GM18858 (cell line): ENCODE measurements at regions not wholly inside any gene's neighbourhood (a gene's known extent, or its start where the extent isn't known, plus 50 kb on each side); places are given as distances from the start of the nearest gene placed in this dataset.
"Not testable (repeated sequence)": the region's sequence is repeated elsewhere in the genome, so short reads cannot be mapped to it uniquely, and the experiment has no call there.

Experiments used
- ATAC-seq: cut with Tn5 transposase; IDR thresholded peaks from one replicate; pipeline ENCODE4 v1.9.1; 2021; ENCODE audit not compliant: unreplicated experiment

- ATAC-seq: no peak
Observed at GRCh38 chr3:36656873-36657272, 107.5 kb downstream of the DCLK3 start.

DNA sequence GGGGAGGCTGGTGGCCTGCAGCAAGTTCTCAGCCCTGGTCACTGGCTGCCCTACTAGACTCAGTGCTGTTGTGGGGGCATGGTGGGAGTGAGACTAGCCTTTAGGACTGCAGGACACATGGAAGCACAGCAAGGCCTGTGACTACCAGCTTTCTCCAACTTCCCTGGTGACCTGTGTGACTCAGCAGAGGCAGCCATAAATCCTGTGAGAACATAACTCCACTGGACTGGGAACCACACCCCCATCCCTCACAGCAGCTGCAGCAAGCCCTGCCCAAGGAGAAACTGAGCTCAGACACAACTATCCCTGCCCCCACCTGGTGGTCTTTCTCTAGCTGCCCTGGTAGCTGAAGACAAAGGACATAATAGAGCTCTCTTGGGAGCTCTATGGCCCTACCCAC lies 111.3 kb downstream of the DCLK3 start:
- ATAC-seq: no peak

DNA sequence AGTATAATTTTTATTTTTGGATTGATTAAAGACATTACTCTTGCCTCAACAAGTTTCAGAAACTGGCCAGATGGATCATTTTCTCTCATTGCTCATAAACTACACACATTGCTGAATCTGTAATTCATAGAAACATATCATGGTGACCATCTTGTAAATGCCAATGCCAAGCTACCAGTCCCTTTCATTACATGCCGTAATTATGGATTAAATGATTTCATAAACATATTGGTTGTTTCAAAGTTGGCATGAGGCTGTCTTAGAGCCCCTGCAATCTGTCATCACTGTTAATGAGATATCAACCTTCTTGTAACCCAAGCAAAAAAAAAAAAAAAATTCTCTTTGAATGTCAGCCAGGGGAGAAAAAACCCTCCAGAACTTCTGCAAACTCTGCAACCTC lies 112.2 kb downstream of the DCLK3 start:
- no peak for ATAC-seq

DNA sequence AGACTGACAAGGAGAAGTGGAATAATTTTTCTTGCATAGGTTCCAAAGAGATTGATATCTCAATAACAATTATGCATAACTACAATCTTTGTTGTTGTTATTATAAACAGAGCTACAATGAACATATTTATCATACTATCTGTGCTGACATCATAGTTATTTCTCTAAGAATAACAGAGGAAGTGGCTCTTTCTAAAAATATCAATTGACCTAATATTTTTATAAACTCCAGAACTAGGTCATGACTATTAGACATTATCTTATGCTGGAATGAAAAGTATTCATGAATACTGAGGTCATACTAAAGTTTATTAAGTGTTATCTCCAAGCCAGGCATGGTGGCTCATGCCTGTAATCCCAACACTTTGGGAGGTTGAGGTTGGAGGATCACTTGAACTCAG lies 114.1 kb downstream of the DCLK3 start:
- no peak for ATAC-seq

- ATAC-seq: no peak
Observed at GRCh38 chr3:36649125-36649524, 115.2 kb downstream of the DCLK3 start.

DNA sequence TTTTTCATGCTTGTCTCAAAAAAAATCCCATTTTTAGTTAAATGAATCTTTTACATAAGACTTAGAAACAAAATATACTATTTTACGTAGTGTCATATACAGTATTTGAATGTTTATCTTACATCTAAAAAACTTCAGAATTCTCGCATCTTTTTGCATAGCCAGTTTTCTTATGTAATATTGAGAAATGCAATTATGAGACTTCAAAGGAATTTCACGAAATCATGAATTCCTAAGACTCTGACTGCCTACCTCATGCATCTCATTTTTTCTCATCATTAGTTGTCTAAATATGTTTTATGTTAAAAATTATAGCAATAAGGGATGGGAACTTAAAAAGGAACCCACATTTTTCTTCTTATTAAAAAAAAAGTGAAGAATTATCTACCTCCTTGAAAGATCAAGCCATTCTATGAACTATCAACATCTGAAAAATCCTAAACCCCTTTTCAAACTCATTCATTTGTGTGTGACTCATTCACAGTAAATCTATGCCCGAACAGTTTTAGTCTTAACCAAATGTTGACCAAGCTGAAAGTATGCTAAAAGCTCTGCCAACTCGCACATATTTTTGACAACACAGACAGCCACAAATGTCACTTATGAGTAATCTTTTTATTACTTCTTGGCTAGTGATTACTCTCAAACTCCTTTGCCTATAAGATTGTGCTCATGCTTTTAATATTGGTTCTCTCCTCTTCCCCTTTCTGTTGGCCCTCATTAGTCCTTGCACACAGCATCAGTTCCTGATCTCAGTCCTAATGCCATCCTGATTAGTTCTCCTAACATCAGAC lies 115.9 kb downstream of the DCLK3 start:
- ATAC-seq: peak; percentile 85

GRCh38 chr3:36647423-36647853 lies 116.9 kb downstream of the DCLK3 start:
- ATAC-seq: no peak

- no peak for ATAC-seq
Observed at GRCh38 chr3:36643192-36643591, 121.2 kb downstream of the DCLK3 start.

DNA sequence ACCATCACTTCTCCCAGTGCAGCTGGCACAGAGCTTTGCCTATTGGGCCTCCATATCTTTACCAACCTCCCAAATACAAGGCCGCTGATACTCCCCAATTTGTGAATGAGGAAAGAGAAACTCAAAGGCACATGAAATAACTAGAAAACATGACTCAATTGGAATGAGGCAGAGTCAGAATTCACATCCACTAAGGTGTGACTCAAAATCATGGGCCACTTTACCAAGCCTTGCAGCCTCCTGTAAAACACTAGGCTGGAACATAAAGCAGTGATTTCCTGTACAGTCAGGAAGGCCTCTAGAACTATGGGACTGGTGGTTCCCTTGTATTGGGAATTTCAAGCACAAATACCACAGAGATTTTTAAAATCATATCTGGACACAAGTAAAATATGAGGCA lies 128.6 kb downstream of the DCLK3 start:
- ATAC-seq: no peak

GRCh38 chr3:36633897-36634296 lies 130.5 kb downstream of the DCLK3 start:
- ATAC-seq: not testable (repeated sequence)

DNA sequence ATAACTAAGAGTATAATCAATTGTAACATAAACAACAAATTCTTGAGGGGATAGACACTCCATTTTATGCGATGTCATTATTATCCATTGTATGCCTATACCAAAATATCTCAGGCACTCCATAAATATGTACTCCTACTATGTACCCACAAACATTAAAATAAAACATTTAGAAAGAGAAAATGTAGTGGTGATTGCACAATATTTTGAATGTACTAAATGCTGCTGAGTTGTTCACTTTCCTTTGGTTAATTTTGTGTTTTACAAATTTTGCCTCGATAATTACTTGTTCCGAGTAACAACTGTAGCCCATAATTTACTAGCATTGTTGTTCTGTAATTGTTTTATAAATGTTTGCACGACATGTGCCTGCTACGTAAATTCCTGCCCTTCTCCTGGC lies 131.3 kb downstream of the DCLK3 start:
- ATAC-seq: no peak

- no peak for ATAC-seq
Observed at GRCh38 chr3:36631549-36631948, 132.8 kb downstream of the DCLK3 start.

DNA sequence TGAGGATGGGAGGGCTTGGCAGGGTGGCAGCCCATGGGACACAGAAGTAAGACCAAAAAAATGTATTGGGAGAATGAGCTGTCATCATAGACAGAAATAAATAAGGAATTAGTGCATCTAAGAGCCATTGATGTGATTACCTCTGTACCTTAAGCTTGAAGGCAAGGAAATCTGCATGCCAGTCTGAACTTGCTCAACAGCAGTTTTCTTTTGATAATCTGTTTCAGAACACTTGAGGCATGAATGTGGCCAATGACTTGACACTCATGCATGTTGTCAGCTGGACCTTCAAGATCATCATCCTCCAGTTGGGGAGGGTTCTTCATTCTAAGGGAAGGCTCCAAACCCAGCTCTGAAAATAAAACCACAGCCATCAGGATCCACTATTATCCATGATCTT lies 148.5 kb downstream of the DCLK3 start:
- no peak for ATAC-seq

DNA sequence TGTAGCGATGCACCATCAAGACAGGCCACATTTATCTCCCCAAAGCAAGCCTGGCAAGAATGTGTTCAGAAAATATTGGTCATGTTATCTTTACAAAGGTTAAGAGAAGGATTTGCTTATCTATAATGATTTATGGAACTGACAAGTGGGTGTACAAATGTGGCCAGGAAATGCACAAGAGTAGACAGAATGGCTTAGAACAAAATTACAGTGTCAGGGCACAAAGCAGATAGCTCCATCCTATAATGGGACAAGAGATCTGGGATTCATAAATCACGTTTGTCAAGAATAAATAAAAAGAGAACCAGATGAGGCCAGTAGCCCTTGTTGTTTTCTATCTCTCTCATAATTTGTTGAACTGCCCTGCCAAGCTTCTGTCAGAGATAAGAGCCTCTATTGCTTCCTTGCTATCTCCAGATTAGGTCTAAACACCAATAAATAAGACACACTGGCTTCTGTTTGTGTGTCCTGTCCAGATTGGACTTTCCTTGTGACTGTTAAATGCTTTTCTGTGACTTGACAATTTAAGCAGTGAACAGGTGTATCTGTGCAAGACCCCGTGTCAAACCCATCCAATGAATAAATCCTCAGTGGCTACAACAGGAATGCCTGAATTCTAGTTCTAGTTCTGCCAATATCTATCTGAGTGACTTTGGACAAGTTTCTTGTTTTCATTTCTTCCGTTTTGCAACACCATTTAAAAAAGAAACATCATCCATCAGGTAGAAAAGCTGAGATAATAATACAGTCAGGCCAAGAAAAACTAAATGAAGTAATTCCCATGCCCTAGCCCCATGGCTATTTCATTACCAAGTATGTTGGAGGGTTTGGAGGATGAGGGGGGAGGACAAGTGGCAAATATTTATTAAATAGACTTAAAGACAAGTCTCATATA lies 157.2 kb downstream of the DCLK3 start:
- ATAC-seq: no peak

DNA sequence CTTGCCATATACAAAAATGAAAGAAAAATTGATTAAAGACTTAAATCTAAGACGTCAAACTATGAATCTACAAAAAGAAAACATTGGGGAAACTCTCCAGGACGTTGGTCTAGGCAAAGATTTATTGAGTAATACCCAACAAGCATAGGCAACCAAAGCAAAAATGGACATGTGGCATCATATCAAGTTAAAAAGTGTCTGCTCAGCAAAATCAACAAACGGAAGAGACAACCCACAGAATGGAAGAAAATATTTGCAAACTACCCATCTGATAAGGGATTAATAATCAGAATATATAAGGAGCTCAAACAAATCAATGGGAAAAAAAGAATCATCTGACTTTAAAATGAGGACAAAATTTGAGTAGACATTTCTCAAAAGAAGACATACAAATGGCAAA lies 160.9 kb downstream of the DCLK3 start:
- ATAC-seq: no peak

DNA sequence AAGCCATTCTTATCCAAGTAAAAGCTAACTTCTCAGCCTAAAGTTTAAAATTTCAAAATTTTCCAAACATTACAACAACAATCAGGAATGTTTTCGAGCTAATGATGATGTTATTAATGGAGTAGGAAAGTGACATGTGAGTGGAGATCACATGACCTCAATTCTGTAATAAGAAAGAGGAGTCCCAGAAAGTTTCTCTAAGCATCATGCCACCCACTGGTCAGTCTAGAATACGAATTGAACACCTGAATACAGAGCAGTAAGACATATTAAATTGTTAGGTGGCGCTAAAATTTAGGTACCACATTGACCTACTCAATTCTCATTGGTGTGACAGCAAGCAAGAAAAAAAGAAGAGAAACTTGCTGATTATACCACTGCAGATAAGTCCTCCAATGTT lies 163.9 kb downstream of the DCLK3 start:
- no peak for ATAC-seq
